GM21360 (cell line): ENCODE measurements at regions not wholly inside any gene's neighbourhood (a gene's known extent, or its start where the extent isn't known, plus 50 kb on each side); places are given as distances from the start of the nearest gene placed in this dataset.

Source experiments
- ATAC-seq: cut with Tn5 transposase; IDR thresholded peaks from one replicate; pipeline ENCODE4 v1.9.1; 2021; ENCODE audit warnings: mild to moderate bottlenecking, moderate library complexity; ENCODE audit not compliant: unreplicated experiment

DNA sequence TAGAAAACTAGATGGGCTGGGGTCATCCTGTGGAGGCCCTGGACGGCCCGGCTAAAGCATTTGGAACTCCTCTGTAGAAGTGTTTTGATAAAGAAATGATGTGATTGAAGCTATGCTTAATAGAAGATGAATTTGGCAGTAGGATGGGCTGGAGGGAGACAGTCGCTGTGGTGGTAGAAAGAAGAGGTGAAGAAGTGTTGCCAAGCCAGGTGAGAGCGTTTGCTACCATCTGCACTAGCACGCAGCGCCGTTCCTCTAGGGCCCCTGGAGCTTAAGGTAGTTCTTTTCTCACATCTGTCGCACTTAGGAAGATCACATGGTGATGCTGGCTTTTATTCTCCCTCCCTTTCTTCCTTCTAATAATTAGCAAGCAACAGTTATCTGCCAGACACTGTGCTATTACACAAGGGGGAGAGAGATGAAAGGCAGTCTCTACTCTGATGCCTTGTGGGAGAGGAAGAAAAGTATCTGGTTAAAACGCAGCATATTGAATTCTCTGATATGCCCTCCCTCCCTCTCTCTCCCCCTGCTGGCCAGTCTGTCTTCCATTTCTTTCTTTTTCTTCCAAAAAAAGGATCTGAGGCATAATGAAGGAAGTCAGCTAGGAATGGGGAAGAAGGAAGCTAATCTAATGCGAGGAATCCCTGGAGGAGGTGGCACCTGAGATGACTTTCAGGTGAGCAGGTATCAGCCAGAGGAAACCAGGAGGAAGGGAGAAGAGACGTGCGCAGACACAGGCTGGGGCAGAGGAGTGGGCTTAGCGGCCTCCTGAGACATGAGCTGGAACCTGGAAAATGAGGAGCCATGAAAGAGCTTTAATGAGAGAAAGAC, 162.3 kb upstream of the KLF14 start:
- ATAC-seq: no peak

DNA sequence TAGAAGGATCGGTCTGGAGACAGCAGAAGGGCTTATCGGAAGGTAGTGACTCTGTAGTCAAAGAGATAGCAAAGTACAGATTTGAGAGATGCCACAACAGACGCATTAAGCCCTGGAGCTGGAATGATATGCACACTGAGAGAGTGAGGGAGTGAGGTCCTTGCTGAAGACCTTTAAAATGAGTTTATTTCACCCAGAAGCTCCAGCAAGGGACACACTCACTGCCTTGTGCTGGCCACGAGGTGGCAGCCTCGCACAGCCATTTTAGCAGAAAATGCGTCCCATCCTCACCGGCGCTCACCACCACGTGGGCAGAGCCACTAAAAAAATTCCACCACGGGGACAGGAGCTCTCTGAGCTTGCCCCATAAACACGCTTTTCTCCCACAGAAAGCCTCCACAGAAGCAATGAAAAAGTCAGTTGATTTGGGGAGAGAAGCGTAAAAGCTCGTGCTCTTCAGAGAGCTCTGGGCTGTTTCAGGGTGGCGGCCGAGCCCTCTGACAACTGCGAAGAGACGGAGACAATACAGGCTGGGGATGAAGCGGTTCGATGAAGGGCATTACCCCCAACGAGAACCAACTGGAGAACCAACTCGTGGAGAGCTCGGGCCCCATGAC, 163.0 kb upstream of the KLF14 start:
- peak; percentile 42 for ATAC-seq

DNA sequence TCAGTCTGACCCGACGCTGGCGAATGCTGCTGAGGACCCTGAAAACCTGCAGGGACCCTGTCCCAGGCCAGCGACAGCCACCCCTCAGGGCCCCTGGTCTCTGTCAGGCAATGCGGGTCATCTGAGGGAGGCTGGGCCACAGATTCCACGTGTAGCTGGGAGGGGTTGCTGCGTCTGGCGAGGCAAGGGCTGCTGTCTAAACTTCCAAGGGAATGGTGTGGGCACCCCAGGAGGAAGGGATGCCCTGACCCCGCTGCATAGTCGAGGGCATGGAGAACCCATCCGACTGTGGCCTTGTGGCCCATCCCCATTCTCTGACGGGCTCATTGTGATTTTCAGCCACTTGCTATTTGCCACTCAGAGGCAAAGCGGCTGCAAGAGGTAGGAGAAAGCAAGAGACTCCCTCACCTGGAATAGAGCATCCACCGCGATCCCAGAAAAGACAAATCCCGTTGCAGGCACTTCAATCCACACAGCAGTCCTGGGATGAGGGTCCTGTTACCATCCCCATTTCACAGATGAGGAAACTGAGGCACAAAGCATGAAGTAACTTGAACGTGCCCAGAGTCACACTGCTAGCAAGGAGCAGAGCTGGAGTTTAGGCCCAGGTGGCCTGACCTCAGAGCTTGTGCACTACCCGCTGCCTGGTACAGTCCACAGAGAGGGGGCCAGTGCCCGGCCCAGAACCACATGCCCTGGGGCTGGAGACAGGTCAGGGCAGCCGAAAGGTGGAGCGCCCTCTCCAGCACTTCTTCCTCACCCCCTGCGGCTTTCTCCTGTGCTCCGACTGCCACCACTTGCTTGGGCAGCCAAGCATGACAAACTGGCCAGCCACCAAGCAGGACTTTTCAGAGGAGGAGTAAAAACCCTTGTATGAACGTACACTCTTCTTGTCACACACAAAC, 163.8 kb upstream of the KLF14 start:
- no peak for ATAC-seq

DNA sequence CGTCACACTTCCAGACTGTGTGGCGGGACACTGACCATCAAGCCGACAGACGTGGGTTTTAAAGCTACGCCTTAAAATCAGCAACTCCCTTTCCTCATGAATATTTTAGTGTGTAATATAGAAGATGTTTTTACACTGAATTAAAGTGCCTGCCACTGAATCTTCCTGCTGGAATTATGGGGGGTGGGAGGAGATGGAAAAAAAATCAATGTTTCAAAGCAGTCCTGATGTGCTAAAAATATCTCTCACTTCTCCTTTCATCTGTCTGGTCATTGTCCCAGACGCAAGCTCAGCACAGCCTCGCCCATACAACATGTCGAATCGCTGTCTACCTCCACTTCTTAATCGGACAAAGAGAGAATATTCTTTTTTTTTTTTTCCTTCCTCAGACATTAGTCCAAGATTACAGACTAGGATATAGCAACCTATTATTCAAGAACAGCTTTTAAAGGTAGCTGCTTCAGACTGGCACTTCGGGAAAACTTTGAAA, 165.1 kb upstream of the KLF14 start:
- ATAC-seq: no peak

DNA sequence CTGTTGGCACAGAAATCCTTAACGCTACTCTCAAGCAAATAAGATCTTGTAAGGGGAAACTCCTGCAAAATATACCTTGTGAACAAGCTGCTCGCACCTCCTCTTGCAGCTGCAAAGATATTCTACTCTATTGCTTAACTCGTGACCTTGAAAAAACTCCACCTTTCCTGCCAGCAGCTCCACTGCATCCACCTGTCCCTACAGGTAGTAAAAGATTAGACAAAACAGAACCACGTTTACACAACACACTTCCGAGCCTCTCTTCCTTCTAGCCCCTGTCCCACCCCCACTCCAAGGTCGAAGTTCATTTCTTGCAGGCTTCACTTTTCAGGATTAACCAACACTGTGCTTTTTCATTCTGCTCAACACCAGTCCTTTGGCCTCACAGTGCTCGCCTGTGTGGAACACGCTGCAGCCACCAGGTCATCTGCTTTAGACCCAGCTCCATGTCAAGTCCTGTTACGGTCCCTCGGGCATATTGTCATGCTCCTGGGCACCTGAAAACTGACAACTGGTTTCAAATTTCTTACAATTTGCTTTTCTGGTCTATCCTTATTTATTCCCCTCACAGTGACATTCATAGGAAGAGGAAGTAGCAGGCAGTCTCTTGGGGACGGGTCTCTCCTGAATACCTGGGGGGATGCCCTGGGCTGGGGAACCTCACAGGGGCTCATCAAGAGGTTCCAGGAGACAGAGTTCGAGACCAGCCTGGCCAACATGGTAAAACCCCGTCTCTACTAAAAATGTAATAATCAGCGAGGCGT, 165.8 kb upstream of the KLF14 start:
- ATAC-seq: no peak

DNA sequence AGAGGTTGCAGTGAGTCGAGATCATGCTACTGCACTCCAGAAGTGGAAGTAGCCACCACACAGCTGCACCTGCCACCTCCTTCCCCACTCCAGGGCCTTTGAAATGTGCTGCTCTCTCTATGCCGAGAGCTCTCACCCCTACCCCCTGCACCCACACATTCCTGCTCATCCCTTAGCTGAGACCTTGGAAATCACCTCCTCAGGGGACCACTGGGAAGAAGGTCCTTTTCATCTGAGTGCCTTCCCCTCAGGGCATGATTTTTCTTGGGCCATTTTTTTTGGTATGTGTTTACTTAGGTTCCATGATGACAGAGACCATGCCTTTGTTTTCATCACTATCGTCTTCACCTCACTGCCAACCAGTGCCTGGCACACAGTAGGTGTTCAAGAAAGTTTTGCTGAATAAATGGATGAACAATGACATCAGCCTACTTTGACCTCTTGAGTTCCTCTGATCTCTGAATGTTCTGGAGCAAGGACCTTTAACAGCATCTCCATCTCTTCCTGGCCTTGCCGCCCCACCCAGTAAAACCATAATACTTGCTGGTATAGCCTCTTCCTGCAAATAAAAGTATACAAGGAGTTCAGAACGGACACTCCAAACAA, 166.6 kb upstream of the KLF14 start:
- no peak for ATAC-seq

DNA sequence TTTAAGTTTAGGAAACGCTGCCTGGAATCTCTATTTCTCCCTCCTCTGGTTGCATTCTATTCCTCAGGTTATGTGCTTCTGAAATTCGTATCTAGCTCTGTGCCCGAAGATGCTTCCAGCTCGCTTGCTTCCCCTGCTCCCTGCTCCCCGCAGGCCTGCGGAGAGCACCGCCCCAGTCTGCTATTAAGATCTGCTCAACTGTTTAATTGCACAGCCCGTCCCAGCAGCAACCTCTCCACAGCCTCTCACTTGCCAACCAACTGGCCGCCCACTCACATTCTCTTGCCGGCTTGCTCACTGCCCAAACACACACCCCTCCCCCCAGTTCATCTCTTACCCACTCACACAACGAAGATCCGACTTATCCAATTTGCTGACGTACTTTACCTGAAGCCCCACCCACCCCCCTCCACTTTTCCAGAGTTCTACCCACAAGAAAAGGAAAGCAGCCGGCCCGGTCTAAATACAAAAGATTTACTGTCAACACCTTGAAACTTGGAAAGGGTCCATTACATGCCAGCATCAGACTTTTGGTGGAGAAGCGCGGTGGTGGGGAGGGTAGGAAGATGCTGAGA, 167.3 kb upstream of the KLF14 start:
- no peak for ATAC-seq

DNA sequence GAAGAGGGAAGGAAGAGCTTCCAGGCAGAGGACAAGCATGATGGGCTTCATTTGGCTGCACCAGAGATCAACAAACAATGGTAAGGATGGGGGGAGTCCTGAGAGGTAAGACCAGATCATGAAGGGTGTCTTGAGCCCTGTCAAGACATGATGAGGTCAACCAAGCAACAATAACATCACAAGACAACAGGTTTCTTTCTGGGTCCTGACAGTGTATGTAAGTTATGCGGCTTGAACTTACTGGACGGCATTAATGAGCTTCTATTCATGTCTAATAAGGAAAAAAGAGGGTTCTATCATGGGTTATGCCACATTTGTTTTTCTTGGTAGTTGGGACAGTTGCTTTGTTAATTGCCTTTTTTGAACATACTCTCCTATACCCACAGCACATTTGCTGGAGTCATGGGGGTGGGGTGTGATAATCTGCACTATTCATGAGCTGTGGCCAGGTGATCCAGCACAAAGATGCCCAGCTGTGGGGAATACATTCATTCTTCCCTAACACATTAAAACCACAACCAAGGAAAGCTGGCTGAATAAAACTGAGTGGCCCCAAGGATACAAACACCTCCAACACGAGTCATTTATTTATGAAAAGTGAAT, 168.8 kb upstream of the KLF14 start:
- no peak for ATAC-seq

DNA sequence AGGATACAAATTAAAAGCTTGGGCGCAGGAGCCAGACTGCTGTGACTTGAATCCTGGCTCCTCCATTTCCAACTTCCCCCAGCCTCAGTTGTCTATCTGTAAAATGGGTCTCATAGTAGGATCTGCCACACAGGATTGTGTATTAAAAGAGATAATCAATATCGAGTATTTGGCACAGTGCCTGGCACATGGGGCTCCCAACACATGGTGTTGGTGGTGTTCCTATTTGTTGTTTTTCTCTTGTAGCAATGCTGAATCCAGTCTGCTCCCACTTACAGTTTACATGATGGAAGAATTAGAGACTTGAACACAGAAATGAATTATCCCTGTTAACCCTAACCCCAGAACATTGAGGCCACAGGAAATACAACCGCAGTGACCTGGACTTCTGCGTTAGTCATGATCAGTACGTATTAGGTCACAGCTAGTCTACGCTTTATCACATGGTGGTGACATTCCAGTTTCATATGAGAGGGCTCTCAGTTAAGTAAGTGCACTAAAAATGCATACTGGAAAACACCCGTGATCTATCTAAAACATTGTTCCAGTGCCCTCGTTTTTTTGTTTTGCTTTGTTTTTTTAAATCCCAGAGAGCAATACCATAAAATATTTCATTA, 169.5 kb upstream of the KLF14 start:
- ATAC-seq: no peak

DNA sequence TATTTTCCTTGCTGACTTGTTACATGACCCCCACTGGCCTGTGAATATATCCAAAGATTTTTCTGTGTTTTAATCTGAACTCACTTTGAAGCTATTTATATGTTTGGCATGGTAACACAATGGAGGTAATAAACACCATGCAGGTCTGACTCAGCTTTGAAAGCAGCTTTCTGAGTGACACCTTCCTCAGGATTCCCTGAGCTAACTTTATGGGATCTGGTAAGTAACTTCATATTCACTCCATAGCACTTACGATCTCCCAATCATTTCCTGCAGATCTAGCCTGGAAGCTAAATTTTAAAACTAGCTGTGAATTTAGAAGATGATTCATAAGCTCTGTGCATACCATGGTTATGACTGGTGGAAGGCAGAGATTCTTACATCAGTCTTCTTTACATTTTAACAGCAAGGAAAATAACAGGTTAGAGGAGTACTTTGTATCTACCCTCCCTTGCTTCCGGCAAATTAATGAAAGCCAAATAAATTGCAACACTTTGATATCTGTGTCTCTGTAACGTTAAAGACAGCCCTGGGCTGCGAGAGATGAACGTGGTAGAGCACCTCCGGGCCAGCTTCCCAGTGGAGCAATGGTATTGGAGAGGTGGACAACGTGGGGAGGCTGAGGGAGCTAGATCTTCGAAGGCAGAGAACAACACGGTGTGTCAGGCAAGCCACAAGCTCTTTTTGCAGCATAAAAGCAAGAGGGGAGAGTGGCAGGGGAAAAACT, 170.2 kb upstream of the KLF14 start:
- no peak for ATAC-seq

DNA sequence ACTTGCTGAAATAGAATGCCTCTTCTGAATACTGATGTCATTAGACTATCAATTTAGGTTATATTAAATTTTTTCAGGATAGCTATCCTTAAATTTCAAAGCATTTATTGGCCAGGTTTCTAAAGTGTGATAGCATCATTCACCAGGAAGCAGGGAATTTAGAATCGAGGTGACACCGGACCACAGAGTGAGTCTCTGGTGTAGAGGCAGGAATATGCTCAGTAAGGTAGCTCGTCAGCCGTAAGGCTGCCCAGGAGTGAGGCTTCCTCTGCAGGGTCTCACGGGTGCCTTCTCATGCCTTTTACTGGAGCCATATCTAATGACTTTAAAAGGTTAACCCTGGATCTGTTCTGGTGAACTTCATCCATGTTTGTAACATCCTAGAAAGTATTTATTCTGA, 170.8 kb upstream of the KLF14 start:
- no peak for ATAC-seq

DNA sequence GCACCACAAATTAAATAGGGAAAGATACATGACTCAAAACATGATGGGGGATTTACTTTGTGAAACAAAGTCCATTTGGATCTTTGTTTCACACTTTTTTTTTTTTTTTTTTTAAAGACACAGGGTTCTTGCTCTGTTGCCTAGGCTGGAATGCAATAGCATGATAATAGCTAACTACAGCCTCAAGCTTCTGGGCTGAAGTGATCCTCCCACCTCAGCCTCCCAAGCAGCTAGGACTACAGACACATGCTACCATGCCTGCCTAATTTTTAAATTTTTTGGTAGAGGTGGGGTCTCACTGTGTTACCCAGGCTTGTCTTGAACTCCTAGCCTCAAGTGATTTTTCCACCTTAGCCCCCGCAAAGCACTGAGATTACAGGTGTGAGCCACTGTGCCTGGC, 172.6 kb upstream of the KLF14 start:
- ATAC-seq: no peak

DNA sequence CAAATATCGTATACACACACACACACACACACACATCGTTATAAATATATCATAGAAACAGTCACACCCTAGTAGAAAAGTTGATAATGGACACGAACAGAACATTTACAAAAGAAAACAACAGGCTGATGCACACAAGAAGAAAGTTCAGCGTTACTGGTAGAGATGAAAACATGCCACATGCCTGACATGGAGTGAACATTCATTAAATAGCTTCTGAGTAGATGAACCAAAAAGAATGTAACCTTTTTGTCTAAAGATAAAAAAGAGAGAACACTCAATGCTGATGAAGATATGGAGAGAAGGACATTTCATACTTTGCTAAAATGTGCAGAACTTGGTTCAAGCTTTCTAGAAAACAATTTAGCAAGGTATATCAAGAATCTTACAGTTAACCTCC, 173.4 kb upstream of the KLF14 start:
- ATAC-seq: no peak

DNA sequence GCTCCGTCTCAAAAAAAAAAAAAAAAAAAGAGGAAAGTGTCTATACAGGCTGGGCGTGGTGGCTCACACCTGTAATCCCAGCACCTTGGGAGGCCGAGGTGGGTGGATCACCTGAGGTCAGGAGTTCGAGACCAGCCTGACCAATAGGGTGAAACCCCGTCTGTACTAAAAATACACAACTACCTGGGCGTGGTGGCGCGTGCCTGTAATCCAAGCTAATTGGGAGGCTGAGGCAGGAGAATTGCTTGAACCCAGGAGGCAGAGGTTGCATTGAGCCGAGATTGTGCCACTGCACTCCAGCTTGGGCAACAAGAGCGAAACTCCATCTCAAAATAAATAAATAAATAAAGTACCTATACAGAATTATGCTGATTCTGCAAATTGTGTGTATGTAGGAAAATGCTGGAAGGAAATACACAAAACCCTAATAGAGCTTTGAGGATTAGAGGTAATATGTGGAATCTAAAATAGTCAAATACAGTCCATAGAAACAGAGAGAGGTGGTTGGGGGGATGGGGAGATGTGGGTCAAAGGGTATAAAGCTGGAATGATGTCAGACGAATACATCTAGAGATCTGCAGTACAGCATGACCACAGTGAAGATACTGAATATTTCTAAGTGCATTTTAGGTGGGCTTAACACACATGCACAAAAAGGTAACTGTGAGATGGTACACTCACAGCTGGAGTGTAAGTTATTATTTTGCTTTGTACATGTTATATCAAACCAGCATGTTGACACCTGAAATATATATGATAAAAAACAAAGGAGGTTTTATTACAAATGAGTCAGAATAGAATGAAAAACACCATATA, 174.5 kb upstream of the KLF14 start:
- ATAC-seq: no peak

DNA sequence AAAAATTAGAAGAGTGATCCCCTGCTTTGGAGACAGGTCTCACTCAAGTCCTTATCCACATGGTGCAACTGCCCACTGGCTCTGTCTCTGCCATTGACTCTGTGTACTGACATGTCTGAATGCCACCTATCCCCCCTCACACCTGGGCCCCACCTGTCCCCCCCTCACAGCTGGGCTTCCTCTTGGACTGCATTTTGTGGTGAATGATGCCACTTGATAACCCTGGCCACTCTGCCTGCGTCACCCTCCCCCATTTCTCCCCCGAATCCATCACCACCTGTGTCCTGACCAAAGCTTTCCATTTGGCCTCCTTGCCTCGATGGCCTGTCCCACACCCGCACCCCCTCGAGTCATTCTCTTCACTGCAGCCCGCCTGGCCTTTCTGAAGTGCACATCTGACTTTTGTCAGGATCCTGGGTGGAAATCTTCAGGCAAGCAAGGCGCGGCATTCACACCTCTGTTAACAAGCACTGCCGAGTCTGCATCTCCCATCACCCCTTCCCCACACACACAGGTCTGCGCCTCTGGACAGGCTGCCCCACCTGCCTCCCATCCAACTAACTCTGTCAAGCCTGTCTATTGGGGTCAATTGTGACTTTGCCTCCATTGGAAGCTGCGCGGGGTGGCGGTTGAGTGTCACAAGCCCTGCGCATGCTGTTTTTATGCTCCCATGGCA, 175.3 kb upstream of the KLF14 start:
- no peak for ATAC-seq

DNA sequence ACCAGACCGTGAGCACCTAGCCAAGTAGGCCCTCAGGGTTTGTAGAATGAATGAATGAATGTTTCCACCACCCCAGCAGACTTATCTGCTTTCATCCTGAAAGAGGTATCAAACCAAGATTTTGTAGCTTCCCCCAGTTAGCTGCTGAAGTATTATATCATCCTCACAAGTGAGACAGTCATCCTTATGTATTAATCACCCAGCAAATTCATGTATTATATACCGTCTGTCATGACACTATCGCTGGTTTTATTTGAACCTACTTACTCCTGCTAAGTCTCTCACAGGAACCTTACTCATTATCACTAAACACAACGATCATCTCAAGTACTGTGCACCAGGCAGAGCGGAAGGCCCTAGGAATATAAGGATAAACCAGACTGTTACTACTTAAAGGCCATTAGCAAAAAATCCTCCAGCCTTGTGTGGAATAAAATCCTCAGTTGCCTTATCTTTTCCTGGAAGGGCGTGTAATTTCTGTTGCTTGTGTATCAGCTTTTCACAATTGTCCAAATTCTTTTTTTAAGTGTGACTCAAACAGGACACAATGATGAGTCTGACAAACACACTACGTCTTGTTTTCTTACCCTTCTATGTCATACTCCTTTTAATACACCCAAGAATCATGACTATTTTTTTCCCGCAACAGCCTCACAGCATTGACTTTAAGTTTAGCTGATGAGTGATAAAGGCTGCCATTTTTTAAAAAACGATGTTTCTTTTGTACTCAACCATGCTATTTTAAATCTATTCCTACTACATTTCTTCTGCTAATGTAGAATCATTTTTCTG, 176.1 kb upstream of the KLF14 start:
- no peak for ATAC-seq
